Astrocyte (in vitro differentiated cells and primary cell): ENCODE measurements at regions not wholly inside any gene's neighbourhood (a gene's known extent, or its start where the extent isn't known, plus 50 kb on each side); places are given as distances from the start of the nearest gene placed in this dataset.

Experiments
- CTCF ChIP-seq: IDR thresholded peaks from 2 replicates; pipeline ENCODE4 v1.5.1; 2011; ENCODE audit warnings: low read depth, mild to moderate bottlenecking, inconsistent platforms, low read length, moderate library complexity; ENCODE audit not compliant: insufficient read depth
- EZH2 ChIP-seq: IDR thresholded peaks from 2 replicates; pipeline ENCODE4 v1.6.1; 2012; ENCODE audit warnings: mild to moderate bottlenecking, low read length, inconsistent platforms; ENCODE audit not compliant: insufficient read depth

- TF ChIP-seq CTCF, result no peak
- no peak for TF ChIP-seq EZH2
Observed at GRCh38 chr3:13167829-13168228, 94.6 kb upstream of the IQSEC1 start.
